ENCODE measurements at regions not wholly inside any gene's neighbourhood (a gene's known extent, or its start where the extent isn't known, plus 50 kb on each side); places are given as distances from the start of the nearest gene placed in this dataset.
"Not testable (repeated sequence)": the region's sequence is repeated elsewhere in the genome, so short reads cannot be mapped to it uniquely, and the experiment has no call there.

DNA sequence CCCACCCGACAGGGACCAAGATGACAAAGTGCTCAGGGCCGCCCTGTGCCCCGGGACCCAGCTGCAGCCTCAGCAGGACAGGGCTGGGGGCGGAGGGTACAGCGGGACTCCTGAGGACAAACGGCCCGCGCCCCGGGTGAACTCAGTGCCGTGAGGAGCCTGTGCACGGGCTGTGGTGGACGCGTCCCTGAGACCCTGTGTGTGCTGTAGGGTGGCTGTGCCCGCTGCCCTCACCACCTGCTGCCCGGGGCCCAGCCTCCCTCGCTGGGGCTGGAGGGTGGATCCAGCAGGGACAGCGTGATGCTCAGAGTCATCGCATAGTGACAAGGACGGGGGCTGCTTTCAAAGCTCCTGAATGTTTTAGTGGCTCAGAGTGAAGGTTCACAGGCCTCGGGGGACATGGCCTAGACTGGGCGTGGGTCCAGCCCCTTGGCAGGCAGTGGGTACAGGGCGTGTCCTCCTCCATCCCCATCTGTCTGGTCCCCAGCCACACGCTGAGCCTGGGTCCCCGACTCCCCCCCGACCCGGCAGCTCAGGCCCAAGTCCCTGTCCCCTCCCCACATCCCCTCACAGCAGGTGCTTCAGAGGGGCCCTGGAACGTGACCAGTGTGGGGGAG lies 172.7 kb downstream of the TMEM121 start:
- H3K4me3 ChIP-seq; H3K9me3 ChIP-seq; H3K36me3 ChIP-seq (ENCODE audit: low read depth, missing control alignments); H3K4me1 ChIP-seq; H3K27me3 ChIP-seq; intact Hi-C loops (cut with DNase I; ENCODE audit: low total_unique reads); H3K27ac ChIP-seq; DNase-seq: not testable (repeated sequence)
- 89 to 96% methylated on average over 5 to 9 of the region's 27 CpGs for WGBS, 2 donors

DNA sequence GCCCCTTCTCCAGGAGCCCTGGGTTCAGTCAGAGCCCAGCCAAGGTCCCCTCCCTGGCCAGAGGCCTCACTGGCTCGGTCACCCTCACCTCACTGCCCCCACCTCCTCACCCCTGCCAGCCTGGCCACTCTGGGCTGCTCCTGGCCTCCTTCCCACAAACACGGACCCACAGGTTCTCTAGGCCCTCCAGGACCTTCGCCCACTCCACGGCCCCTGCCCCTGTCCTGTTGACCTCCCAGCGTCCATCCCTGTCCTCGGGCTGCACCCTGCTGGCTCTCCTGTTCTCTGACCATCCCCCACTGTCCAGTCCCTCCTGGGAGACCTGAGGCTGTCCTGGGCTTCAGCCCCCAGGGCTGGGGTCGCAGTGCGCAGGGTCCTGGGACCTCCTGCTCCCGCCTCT lies 173.3 kb downstream of the TMEM121 start:
- H3K27ac ChIP-seq; H3K4me1 ChIP-seq; intact Hi-C loops (cut with DNase I; ENCODE audit: low total_unique reads); DNase-seq; H3K27me3 ChIP-seq; H3K4me3 ChIP-seq; H3K9me3 ChIP-seq; H3K36me3 ChIP-seq (ENCODE audit: low read depth, missing control alignments): not testable (repeated sequence)
- WGBS, 2 donors, result 73 to 78% methylated on average over 6 of the region's 9 CpGs

DNA sequence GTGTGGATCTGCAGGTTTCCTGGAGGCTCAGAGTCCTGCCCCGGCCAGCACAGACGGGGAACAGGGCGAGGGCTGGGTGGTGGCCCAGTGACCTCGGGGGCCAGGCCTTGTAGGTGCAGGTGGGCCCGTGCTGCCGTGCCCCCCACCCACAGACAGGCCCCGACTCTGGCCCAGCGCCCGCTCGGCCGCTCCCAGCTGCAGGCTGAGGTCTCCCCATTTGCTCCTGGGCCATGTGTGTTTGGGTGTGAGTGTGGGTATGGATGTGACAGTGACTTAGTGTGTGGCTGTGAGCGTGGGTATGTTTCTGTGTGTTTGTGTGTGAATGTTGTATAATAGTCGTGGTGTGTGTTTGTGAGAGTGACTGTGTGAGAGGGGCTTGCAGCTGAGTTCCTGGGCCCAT lies 173.8 kb downstream of the TMEM121 start:
- H3K9me3 ChIP-seq; DNase-seq; H3K27me3 ChIP-seq; H3K4me3 ChIP-seq; H3K27ac ChIP-seq; H3K4me1 ChIP-seq; H3K36me3 ChIP-seq (ENCODE audit: low read depth, missing control alignments); intact Hi-C loops (cut with DNase I; ENCODE audit: low total_unique reads): not testable (repeated sequence)
- 88 to 92% methylated on average over 2 to 5 of the region's 13 CpGs for WGBS, 2 donors

DNA sequence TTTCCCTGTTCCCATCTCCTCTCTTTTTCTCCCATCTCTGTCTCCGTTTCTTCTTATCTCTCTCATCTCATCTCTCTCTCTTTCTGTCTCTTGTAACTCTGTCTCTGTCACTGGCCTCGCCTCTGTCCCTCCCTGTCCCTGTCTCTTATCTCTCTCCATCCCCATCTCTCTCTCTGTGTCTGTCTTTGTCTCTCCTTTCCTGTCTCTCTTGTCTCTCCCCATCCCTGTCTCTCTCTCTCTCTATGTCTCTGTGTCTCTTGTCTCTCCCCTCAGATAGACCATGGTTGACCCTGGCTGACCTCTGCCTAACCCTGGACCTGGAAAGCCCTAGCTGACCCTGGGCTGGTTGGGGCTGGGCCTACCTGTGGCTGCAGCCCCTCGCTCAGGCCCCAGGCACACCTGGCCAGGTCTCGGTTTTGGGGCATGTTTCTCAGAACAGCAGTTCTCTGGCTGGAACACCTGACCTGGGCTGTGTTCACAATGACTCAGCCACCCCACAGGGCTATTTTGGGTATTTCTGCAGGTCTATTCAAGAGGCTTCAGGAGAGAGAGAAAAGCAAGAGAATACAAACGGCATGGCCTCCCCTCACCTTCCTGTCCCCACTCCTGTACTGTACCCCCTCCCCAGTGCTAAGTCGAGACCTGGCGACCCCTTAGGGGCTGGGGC lies 174.4 kb downstream of the TMEM121 start:
- WGBS, 2 donors, result 82 to 89% methylated on average over 5 to 7 of the region's 7 CpGs
- Histone ChIP-seq H3K4me3 (no peak overlapping the region), H3K27ac (no peak overlapping the region), H3K9me3 (no peaks in the 10 kb centered on the region), H3K27me3 (no peaks in the 10 kb centered on the region), H3K4me1 (no peaks in the 10 kb centered on the region), H3K36me3 (ENCODE audit: low read depth, missing control alignments) (no peaks in the 10 kb centered on the region)
- TF ChIP-seq POLR2A (IDR thresholded peaks at IDR 0.05), result no peak
- TF ChIP-seq, protein P1, sequence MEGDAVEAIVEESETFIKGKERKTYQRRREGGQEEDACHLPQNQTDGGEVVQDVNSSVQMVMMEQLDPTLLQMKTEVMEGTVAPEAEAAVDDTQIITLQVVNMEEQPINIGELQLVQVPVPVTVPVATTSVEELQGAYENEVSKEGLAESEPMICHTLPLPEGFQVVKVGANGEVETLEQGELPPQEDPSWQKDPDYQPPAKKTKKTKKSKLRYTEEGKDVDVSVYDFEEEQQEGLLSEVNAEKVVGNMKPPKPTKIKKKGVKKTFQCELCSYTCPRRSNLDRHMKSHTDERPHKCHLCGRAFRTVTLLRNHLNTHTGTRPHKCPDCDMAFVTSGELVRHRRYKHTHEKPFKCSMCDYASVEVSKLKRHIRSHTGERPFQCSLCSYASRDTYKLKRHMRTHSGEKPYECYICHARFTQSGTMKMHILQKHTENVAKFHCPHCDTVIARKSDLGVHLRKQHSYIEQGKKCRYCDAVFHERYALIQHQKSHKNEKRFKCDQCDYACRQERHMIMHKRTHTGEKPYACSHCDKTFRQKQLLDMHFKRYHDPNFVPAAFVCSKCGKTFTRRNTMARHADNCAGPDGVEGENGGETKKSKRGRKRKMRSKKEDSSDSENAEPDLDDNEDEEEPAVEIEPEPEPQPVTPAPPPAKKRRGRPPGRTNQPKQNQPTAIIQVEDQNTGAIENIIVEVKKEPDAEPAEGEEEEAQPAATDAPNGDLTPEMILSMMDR (IDR thresholded peaks at IDR 0.05), result no peak
- no peak for DNase-seq
- intact Hi-C loops (cut with DNase I; ENCODE audit: low total_unique reads), result no loop called here

DNA sequence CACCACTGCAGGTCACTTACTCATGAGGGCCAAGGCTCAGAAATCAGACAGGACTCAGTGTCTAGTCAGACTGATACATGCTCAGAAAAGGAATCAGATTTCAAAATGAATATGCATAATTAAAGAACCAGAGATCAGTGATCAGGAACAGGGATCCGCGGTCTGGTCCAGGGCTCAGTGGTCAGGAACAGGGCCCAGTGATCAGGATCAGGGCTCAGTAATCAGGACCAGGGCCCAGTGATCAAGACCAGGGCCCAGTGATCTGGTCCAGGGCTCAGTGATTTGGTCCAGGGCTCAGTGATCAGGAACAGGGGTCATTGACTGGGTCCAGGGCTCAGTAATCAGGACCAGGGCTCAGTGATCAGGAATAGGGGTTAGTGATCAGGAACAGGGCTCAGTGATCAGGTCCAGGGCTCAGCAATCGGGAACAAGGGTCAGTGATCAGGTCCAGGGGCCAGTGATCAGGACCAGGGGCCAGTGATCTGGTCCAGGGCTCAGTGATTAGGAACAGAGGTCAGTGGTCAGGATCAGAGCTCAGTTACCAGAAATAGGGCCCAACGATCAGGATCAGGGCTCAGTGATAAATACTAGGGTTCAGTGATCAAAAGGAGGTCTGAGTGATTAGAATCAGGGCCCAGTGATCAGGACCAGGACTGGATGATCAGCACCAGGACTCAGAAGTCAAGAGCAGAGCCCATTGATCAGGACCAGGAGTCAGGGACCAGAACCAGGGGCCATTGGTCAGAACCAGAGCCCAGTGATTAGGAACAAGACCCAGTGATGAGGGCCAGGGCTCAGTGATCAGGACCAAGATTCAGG lies 175.3 kb downstream of the TMEM121 start:
- no peaks in the 10 kb centered on the region for H3K4me1 ChIP-seq
- H3K27me3 ChIP-seq, result no peaks in the 10 kb centered on the region
- TF ChIP-seq, protein P1 (IDR thresholded peaks at IDR 0.05), result no peak
- TF ChIP-seq POLR2A (IDR thresholded peaks at IDR 0.05), result no peak
- no peaks in the 10 kb centered on the region for H3K9me3 ChIP-seq
- DNase-seq, result no peak
- H3K27ac ChIP-seq, result no peak overlapping the region
- intact Hi-C loops (cut with DNase I; ENCODE audit: low total_unique reads), result no loop called here
- no peaks in the 10 kb centered on the region for H3K36me3 ChIP-seq (ENCODE audit: low read depth, missing control alignments)
- WGBS, 2 donors, result 50 to 66% methylated on average over 4 of the region's 4 CpGs
- no peak overlapping the region for H3K4me3 ChIP-seq

DNA sequence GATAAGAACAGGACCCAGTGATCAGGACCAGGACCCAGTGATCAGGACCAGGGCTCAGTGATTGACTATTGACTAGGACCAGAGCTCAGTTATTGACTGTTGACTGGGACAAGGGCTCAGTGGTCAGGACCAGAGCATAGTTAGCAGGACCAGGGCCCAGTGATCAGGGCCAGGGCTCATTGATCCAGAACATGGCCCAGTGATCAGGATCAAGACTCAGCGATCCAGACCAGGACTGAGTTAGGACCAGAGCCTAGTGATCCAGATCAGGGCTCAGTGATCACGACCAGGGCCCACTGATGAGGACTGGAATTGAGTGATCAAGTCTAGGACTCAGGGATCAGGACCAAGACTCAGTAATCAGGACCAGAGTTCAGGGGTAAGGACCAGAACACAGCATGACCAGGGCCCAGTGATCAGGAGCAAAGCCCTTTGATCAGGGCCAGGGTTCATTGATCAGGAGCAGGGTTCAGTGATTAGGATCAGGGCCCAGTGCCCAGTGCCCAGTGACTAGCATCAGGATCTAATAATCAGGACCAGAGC lies 176.0 kb downstream of the TMEM121 start:
- DNase-seq, result no peak
- TF ChIP-seq, protein P1 (IDR thresholded peaks at IDR 0.05), result no peak
- TF ChIP-seq POLR2A (IDR thresholded peaks at IDR 0.05), result no peak
- no peak overlapping the region for H3K27ac ChIP-seq
- intact Hi-C loops (cut with DNase I; ENCODE audit: low total_unique reads), result no loop called here
- H3K9me3 ChIP-seq, result no peaks in the 10 kb centered on the region
- no peak overlapping the region for H3K4me3 ChIP-seq
- no peaks in the 10 kb centered on the region for H3K27me3 ChIP-seq
- H3K36me3 ChIP-seq (ENCODE audit: low read depth, missing control alignments), result no peaks in the 10 kb centered on the region
- WGBS, 2 donors, result 64% methylated on average over 2 of the region's 2 CpGs; no CpG with 5 or more reads in 1 of the 2 donors
- H3K4me1 ChIP-seq, result no peaks in the 10 kb centered on the region

DNA sequence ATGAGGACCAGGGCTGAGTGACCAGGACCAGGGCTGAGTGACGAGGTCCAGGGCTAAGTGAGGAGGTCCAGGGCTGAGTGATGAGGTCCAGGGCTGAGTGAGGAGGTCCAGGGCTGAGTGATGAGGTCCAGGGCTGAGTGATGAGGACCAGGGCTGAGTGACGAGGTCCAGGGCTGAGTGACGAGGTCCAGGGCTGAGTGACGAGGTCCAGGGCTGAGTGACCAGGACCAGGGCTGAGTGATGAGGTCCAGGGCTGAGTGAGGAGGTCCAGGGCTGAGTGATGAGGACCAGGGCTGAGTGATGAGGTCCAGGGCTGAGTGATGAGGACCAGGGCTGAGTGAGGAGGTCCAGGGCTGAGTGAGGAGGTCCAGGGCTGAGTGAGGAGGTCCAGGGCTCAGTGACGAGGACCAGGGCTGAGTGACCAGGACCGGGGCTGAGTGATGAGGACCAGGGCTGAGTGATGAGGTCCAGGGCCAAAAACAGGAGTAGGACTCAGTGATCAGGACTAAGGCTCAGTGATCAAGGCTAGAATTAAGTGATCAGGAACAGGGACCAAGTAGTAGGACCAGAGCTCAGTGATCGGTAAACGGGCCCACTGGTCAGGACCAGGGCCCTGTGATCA lies 176.8 kb downstream of the TMEM121 start:
- H3K4me3 ChIP-seq; DNase-seq; H3K27me3 ChIP-seq; H3K4me1 ChIP-seq; intact Hi-C loops (cut with DNase I; ENCODE audit: low total_unique reads); H3K36me3 ChIP-seq (ENCODE audit: low read depth, missing control alignments); H3K27ac ChIP-seq; H3K9me3 ChIP-seq: not testable (repeated sequence)
- WGBS, 2 donors, result 63% methylated on average over 3 to 8 of the region's 8 CpGs

DNA sequence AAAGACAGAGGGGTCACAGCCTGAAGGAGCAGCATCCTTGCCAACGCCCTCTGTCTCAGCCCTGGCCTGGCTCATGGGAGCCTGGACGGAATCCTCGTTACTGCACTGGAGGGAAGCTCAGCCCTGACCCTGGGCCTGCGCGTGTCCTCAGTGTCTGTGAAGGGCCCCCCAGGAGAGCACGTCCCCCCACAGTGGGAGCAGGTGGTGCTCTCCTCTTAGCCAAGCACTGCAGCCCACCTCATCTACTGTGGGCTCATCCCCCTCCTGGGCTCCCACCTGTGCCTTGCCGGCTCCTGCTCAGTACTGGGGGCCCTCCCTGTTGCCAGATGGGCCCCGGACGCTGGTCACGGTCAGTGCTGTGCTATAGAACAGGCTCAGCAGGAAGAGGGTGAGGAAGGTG lies 177.7 kb downstream of the TMEM121 start:
- WGBS, 2 donors, result 95% methylated on average over 5 of the region's 10 CpGs; no CpG with 5 or more reads in 1 of the 2 donors
- H3K27me3 ChIP-seq; H3K9me3 ChIP-seq; H3K27ac ChIP-seq; H3K4me3 ChIP-seq; H3K36me3 ChIP-seq (ENCODE audit: low read depth, missing control alignments); H3K4me1 ChIP-seq; intact Hi-C loops (cut with DNase I; ENCODE audit: low total_unique reads); DNase-seq: not testable (repeated sequence)

Data from testis (tissue), 2 donors.